Panc1 (cell line): ENCODE measurements at regions not wholly inside any gene's neighbourhood (a gene's known extent, or its start where the extent isn't known, plus 50 kb on each side); places are given as distances from the start of the nearest gene placed in this dataset.

ENCODE experiments used
- ATAC-seq: fragments of 200-7000 bp; cut with Tn5 transposase; 2 replicates; pipeline ENCODE4 v1.9.1; 2020; ENCODE audit warnings: mild to moderate bottlenecking, moderate library complexity
- BruUV-seq: library from RNA; stranded (reverse); fragments of 400-500 nt; replicated peaks from 2 replicates; lab custom pipeline; 2021; lab: Mats Ljungman, UMichigan
- CTCF ChIA-PET: fragments of 300-600 bp; sonication (Branson Sonifier 250); formaldehyde crosslinking; loops from one replicate; lab custom pipeline; 2022; ENCODE audit warnings: antibody characterized with exemption; lab: Charles Lee
- POLR2A ChIA-PET: fragments of 300-600 bp; sonication (Branson Sonifier 250); formaldehyde crosslinking; loops from one replicate; lab custom pipeline; 2022; ENCODE audit warnings: antibody characterized with exemption; lab: Charles Lee
- DNase-seq: peaks from one replicate; pipeline ENCODE4 v3.0.0-alpha.2; 2010; ENCODE audit warnings: low read depth, low spot score
- H3K27ac ChIP-seq: 2 replicates; pipeline ENCODE4 v1.5.1; 2011; ENCODE audit warnings: mild to moderate bottlenecking, low read length, inconsistent platforms
- H3K27me3 ChIP-seq: fragments of 200-500 bp; sonication (Bioruptor generic); 2 replicates; pipeline ENCODE4 v1.6.0; 2014; ENCODE audit warnings: low read length, inconsistent platforms; ENCODE audit not compliant: control insufficient read depth, insufficient read depth
- H3K36me3 ChIP-seq: fragments of 200-500 bp; sonication (Bioruptor generic); 2 replicates; pipeline ENCODE4 v1.5.1; 2014; ENCODE audit warnings: inconsistent platforms, mild to moderate bottlenecking, low read length, moderate library complexity; ENCODE audit not compliant: control insufficient read depth, insufficient read depth
- H3K4me1 ChIP-seq: 2 replicates; pipeline ENCODE4 v1.5.1; 2011; ENCODE audit warnings: inconsistent platforms, mild to moderate bottlenecking, low read length, moderate library complexity; ENCODE audit not compliant: control insufficient read depth, insufficient read depth
- H3K4me3 ChIP-seq, 2 experiments: 2 replicates each; pipeline ENCODE4 v1.5.1; 2011 to 2012; ENCODE audit warnings: low read depth in 2 of 2, low read length in 2 of 2, mild to moderate bottlenecking in 2 of 2, inconsistent platforms in 1 of 2, moderate library complexity in 1 of 2
- H3K9me3 ChIP-seq: fragments of 200-500 bp; sonication (Bioruptor generic); 2 replicates; pipeline ENCODE4 v1.5.1; 2014; ENCODE audit warnings: low read depth, mild to moderate bottlenecking, inconsistent platforms, low read length, moderate library complexity; ENCODE audit not compliant: control insufficient read depth, insufficient read depth
- POLR2AphosphoS5 ChIP-seq: IDR thresholded peaks from 2 replicates; pipeline ENCODE4 v1.6.1; 2012; ENCODE audit warnings: mild to moderate bottlenecking, low read depth, low read length, moderate library complexity
- SIN3A ChIP-seq: IDR thresholded peaks from 2 replicates; pipeline ENCODE4 v1.6.1; 2012; ENCODE audit warnings: low read depth, mild to moderate bottlenecking, low read length, moderate library complexity, borderline replicate concordance; ENCODE audit not compliant: insufficient read depth
- TCF7L2 ChIP-seq: IDR thresholded peaks from 2 replicates; pipeline ENCODE4 v1.6.1; 2011; ENCODE audit warnings: mild to moderate bottlenecking, low read depth, low read length, inconsistent platforms
- in situ Hi-C: cut with HindIII; loops from 2 replicates; pipeline ENCODE4 v1.10.0; 2016; ENCODE audit warnings: low sequenced_read_pairs, low pct_unique_long_range_greater_than_20kb
- intact Hi-C: fragments of 100-400 bp; cut with micrococcal nuclease; formaldehyde crosslinking; loops from one replicate; pipeline ENCODE4 v1.10.0; 2022; ENCODE audit not compliant: unreplicated experiment
- TF ChIP-seq, protein P1 (sequence below): fragments of 450-650 bp; IDR thresholded peaks from 2 replicates; pipeline ENCODE4 v1.5.1; 2017; ENCODE audit warnings: mild to moderate bottlenecking
- TF ChIP-seq, protein P2 (sequence below), 2 experiments: IDR thresholded peaks; 2 replicates each; pipeline ENCODE4 v1.6.1; 2011 to 2012; ENCODE audit warnings: low read depth in 2 of 2, control low read depth in 1 of 2, low read length in 1 of 2, mild to moderate bottlenecking in 1 of 2, moderate library complexity in 1 of 2; ENCODE audit not compliant: insufficient read depth in 1 of 2

GRCh38 chr6:106885679-106886078 lies 88.8 kb downstream of the CD24 start:
- TF ChIP-seq, protein P1, sequence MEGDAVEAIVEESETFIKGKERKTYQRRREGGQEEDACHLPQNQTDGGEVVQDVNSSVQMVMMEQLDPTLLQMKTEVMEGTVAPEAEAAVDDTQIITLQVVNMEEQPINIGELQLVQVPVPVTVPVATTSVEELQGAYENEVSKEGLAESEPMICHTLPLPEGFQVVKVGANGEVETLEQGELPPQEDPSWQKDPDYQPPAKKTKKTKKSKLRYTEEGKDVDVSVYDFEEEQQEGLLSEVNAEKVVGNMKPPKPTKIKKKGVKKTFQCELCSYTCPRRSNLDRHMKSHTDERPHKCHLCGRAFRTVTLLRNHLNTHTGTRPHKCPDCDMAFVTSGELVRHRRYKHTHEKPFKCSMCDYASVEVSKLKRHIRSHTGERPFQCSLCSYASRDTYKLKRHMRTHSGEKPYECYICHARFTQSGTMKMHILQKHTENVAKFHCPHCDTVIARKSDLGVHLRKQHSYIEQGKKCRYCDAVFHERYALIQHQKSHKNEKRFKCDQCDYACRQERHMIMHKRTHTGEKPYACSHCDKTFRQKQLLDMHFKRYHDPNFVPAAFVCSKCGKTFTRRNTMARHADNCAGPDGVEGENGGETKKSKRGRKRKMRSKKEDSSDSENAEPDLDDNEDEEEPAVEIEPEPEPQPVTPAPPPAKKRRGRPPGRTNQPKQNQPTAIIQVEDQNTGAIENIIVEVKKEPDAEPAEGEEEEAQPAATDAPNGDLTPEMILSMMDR = no peak
- no peak for TF ChIP-seq TCF7L2
- no peak for TF ChIP-seq POLR2AphosphoS5
- ATAC-seq = no peak
- no peaks in the 10 kb centered on the region for H3K4me1 ChIP-seq

GRCh38 chr6:106884576-106884975 lies 90.0 kb downstream of the CD24 start:
- in situ Hi-C loops = no loop called here
- POLR2A ChIA-PET = interaction anchor here (0.7 kb wide), 1 partner anchor 27 kb away, joined by 9 read pairs; no protein-coding TSS in a partner anchor
- TF ChIP-seq TCF7L2 (no peak), POLR2AphosphoS5 (no peak), SIN3A (no peak)
- TF ChIP-seq, protein P2, sequence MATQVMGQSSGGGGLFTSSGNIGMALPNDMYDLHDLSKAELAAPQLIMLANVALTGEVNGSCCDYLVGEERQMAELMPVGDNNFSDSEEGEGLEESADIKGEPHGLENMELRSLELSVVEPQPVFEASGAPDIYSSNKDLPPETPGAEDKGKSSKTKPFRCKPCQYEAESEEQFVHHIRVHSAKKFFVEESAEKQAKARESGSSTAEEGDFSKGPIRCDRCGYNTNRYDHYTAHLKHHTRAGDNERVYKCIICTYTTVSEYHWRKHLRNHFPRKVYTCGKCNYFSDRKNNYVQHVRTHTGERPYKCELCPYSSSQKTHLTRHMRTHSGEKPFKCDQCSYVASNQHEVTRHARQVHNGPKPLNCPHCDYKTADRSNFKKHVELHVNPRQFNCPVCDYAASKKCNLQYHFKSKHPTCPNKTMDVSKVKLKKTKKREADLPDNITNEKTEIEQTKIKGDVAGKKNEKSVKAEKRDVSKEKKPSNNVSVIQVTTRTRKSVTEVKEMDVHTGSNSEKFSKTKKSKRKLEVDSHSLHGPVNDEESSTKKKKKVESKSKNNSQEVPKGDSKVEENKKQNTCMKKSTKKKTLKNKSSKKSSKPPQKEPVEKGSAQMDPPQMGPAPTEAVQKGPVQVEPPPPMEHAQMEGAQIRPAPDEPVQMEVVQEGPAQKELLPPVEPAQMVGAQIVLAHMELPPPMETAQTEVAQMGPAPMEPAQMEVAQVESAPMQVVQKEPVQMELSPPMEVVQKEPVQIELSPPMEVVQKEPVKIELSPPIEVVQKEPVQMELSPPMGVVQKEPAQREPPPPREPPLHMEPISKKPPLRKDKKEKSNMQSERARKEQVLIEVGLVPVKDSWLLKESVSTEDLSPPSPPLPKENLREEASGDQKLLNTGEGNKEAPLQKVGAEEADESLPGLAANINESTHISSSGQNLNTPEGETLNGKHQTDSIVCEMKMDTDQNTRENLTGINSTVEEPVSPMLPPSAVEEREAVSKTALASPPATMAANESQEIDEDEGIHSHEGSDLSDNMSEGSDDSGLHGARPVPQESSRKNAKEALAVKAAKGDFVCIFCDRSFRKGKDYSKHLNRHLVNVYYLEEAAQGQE (IDR thresholded peaks at IDR 0.05; ENCODE audit: insufficient read depth in 1 of 2, low read depth in 2 of 2, low read length in 1 of 2) = no peak
- TF ChIP-seq, protein P1 = no peak
- H3K9me3 ChIP-seq = no peaks in the 10 kb centered on the region
- H3K4me1 ChIP-seq = no peaks in the 10 kb centered on the region
- H3K4me3 ChIP-seq = no peak overlapping the region
- DNase-seq (no peak), ATAC-seq (no peak)
- no TSS peak for BruUV-seq
- intact Hi-C loops = loop anchor here (10.0 kb wide), 1 partner anchor 90 kb away; the partner anchor contains the start of gene CD24
- no peak overlapping the region for H3K27ac ChIP-seq
- no peaks in the 10 kb centered on the region for H3K36me3 ChIP-seq
- CTCF ChIA-PET = no interaction called here
- H3K27me3 ChIP-seq = no peaks in the 10 kb centered on the region

More at GRCh38 chr6:106885679-106886078, 88.8 kb downstream of the CD24 start:
- ChIA-PET CTCF (no interaction called here), POLR2A (no interaction called here)
- Histone ChIP-seq H3K4me3 (no peak overlapping the region), H3K27me3 (no peaks in the 10 kb centered on the region), H3K9me3 (no peaks in the 10 kb centered on the region), H3K36me3 (no peaks in the 10 kb centered on the region), H3K27ac (no peak overlapping the region)
- in situ Hi-C loops = no loop called here
- no TSS peak for BruUV-seq
- DNase-seq = no peak
- intact Hi-C loops = loop anchor here (10.0 kb wide), 1 partner anchor 89 kb away; the partner anchor contains the start of gene CD24
